HG03565 (cell line): ENCODE measurements at regions not wholly inside any gene's neighbourhood (a gene's known extent, or its start where the extent isn't known, plus 50 kb on each side); places are given as distances from the start of the nearest gene placed in this dataset.
"Not testable (repeated sequence)": the region's sequence is repeated elsewhere in the genome, so short reads cannot be mapped to it uniquely, and the experiment has no call there.

Experiments
- ATAC-seq: cut with Tn5 transposase; IDR thresholded peaks from one replicate; pipeline ENCODE4 v1.9.1; 2021; ENCODE audit warnings: mild to moderate bottlenecking, moderate library complexity; ENCODE audit not compliant: unreplicated experiment

- ATAC-seq: not testable (repeated sequence)
These were observed 871.7 kb downstream of the IGSF11 start for GRCh38 chr3:118162627-118163588.

GRCh38 chr3:118165413-118165812 is 869.2 kb downstream of the IGSF11 start:
- no peak for ATAC-seq

- no peak for ATAC-seq
These were observed 867.1 kb downstream of the IGSF11 start for GRCh38 chr3:118167571-118167970.

- no peak for ATAC-seq
These were observed 866.5 kb downstream of the IGSF11 start for GRCh38 chr3:118168175-118168574.

- ATAC-seq: no peak
These were observed 863.3 kb downstream of the IGSF11 start for GRCh38 chr3:118171236-118171852.

- no peak for ATAC-seq
These were observed 853.8 kb downstream of the IGSF11 start for GRCh38 chr3:118180853-118181252.

GRCh38 chr3:118181274-118181673 is 853.4 kb downstream of the IGSF11 start:
- no peak for ATAC-seq

- no peak for ATAC-seq
These were observed 848.6 kb downstream of the IGSF11 start for GRCh38 chr3:118186051-118186450.

- ATAC-seq: no peak
These were observed 847.4 kb downstream of the IGSF11 start for GRCh38 chr3:118187221-118187620.

GRCh38 chr3:118196183-118196582 is 838.5 kb downstream of the IGSF11 start:
- ATAC-seq: no peak

GRCh38 chr3:118199044-118199443 is 835.6 kb downstream of the IGSF11 start:
- no peak for ATAC-seq

- ATAC-seq: no peak
These were observed 830.5 kb downstream of the IGSF11 start for GRCh38 chr3:118204052-118204656.

- ATAC-seq: no peak
These were observed 827.4 kb downstream of the IGSF11 start for GRCh38 chr3:118207271-118207670.

GRCh38 chr3:118208642-118209041 is 826.0 kb downstream of the IGSF11 start:
- ATAC-seq: no peak

GRCh38 chr3:118213892-118214291 is 820.8 kb downstream of the IGSF11 start:
- ATAC-seq: no peak

- no peak for ATAC-seq
These were observed 808.4 kb downstream of the IGSF11 start for GRCh38 chr3:118226206-118226605.

GRCh38 chr3:118227191-118227590 is 807.5 kb downstream of the IGSF11 start:
- ATAC-seq: no peak

GRCh38 chr3:118228151-118228550 is 806.5 kb downstream of the IGSF11 start:
- no peak for ATAC-seq

GRCh38 chr3:118229196-118229595 is 805.5 kb downstream of the IGSF11 start:
- no peak for ATAC-seq

- ATAC-seq: no peak
These were observed 803.1 kb downstream of the IGSF11 start for GRCh38 chr3:118231578-118231977.

GRCh38 chr3:118239253-118239652 is 795.4 kb downstream of the IGSF11 start:
- ATAC-seq: no peak

- no peak for ATAC-seq
These were observed 789.9 kb downstream of the IGSF11 start for GRCh38 chr3:118244761-118245160.
